Panc1 (cell line): ENCODE measurements at regions not wholly inside any gene's neighbourhood (a gene's known extent, or its start where the extent isn't known, plus 50 kb on each side); places are given as distances from the start of the nearest gene placed in this dataset.

Experiments
- ATAC-seq: fragments of 200-7000 bp; cut with Tn5 transposase; 2 replicates; pipeline ENCODE4 v1.9.1; 2020; ENCODE audit warnings: mild to moderate bottlenecking, moderate library complexity
- BruUV-seq: library from RNA; stranded (reverse); fragments of 400-500 nt; replicated peaks from 2 replicates; lab custom pipeline; 2021; lab: Mats Ljungman, UMichigan
- CTCF ChIA-PET: fragments of 300-600 bp; sonication (Branson Sonifier 250); formaldehyde crosslinking; loops from one replicate; lab custom pipeline; 2022; ENCODE audit warnings: antibody characterized with exemption; lab: Charles Lee
- POLR2A ChIA-PET: fragments of 300-600 bp; sonication (Branson Sonifier 250); formaldehyde crosslinking; loops from one replicate; lab custom pipeline; 2022; ENCODE audit warnings: antibody characterized with exemption; lab: Charles Lee
- DNase-seq: peaks from one replicate; pipeline ENCODE4 v3.0.0-alpha.2; 2010; ENCODE audit warnings: low read depth, low spot score
- H3K27ac ChIP-seq: 2 replicates; pipeline ENCODE4 v1.5.1; 2011; ENCODE audit warnings: mild to moderate bottlenecking, low read length, inconsistent platforms
- H3K27me3 ChIP-seq: fragments of 200-500 bp; sonication (Bioruptor generic); 2 replicates; pipeline ENCODE4 v1.6.0; 2014; ENCODE audit warnings: low read length, inconsistent platforms; ENCODE audit not compliant: control insufficient read depth, insufficient read depth
- H3K36me3 ChIP-seq: fragments of 200-500 bp; sonication (Bioruptor generic); 2 replicates; pipeline ENCODE4 v1.5.1; 2014; ENCODE audit warnings: inconsistent platforms, mild to moderate bottlenecking, low read length, moderate library complexity; ENCODE audit not compliant: control insufficient read depth, insufficient read depth
- H3K4me1 ChIP-seq: 2 replicates; pipeline ENCODE4 v1.5.1; 2011; ENCODE audit warnings: inconsistent platforms, mild to moderate bottlenecking, low read length, moderate library complexity; ENCODE audit not compliant: control insufficient read depth, insufficient read depth
- H3K4me3 ChIP-seq, 2 experiments: 2 replicates each; pipeline ENCODE4 v1.5.1; 2011 to 2012; ENCODE audit warnings: low read depth in 2 of 2, low read length in 2 of 2, mild to moderate bottlenecking in 2 of 2, inconsistent platforms in 1 of 2, moderate library complexity in 1 of 2
- H3K9me3 ChIP-seq: fragments of 200-500 bp; sonication (Bioruptor generic); 2 replicates; pipeline ENCODE4 v1.5.1; 2014; ENCODE audit warnings: low read depth, mild to moderate bottlenecking, inconsistent platforms, low read length, moderate library complexity; ENCODE audit not compliant: control insufficient read depth, insufficient read depth
- CTCF ChIP-seq: fragments of 450-650 bp; IDR thresholded peaks from 2 replicates; pipeline ENCODE4 v1.5.1; 2017; ENCODE audit warnings: mild to moderate bottlenecking
- POLR2AphosphoS5 ChIP-seq: IDR thresholded peaks from 2 replicates; pipeline ENCODE4 v1.6.1; 2012; ENCODE audit warnings: mild to moderate bottlenecking, low read depth, low read length, moderate library complexity
- REST ChIP-seq, 2 experiments: IDR thresholded peaks; 2 replicates each; pipeline ENCODE4 v1.6.1; 2011 to 2012; ENCODE audit warnings: low read depth in 2 of 2, control low read depth in 1 of 2, low read length in 1 of 2, mild to moderate bottlenecking in 1 of 2, moderate library complexity in 1 of 2; ENCODE audit not compliant: insufficient read depth in 1 of 2
- SIN3A ChIP-seq: IDR thresholded peaks from 2 replicates; pipeline ENCODE4 v1.6.1; 2012; ENCODE audit warnings: low read depth, mild to moderate bottlenecking, low read length, moderate library complexity, borderline replicate concordance; ENCODE audit not compliant: insufficient read depth
- TCF7L2 ChIP-seq: IDR thresholded peaks from 2 replicates; pipeline ENCODE4 v1.6.1; 2011; ENCODE audit warnings: mild to moderate bottlenecking, low read depth, low read length, inconsistent platforms
- in situ Hi-C: cut with HindIII; loops from 2 replicates; pipeline ENCODE4 v1.10.0; 2016; ENCODE audit warnings: low sequenced_read_pairs, low pct_unique_long_range_greater_than_20kb
- intact Hi-C: fragments of 100-400 bp; cut with micrococcal nuclease; formaldehyde crosslinking; loops from one replicate; pipeline ENCODE4 v1.10.0; 2022; ENCODE audit not compliant: unreplicated experiment

- no peak for ATAC-seq
- H3K27me3 ChIP-seq: no peaks in the 10 kb centered on the region
- no TSS peak for BruUV-seq
- POLR2A ChIA-PET: no interaction called here
- no peak overlapping the region for H3K4me3 ChIP-seq
- TF ChIP-seq REST (IDR thresholded peaks at IDR 0.05; ENCODE audit: insufficient read depth in 1 of 2, low read depth in 2 of 2, low read length in 1 of 2): no peak
- TF ChIP-seq SIN3A: no peak
- no peak for TF ChIP-seq TCF7L2
- no peak for TF ChIP-seq POLR2AphosphoS5
- TF ChIP-seq CTCF: no peak
- H3K36me3 ChIP-seq: no peaks in the 10 kb centered on the region
- in situ Hi-C loops (no loop called here), intact Hi-C loops (no loop called here)
- DNase-seq: no peak
- CTCF ChIA-PET: no interaction called here
- no peaks in the 10 kb centered on the region for H3K4me1 ChIP-seq
- H3K27ac ChIP-seq: no peak overlapping the region
- H3K9me3 ChIP-seq: no peaks in the 10 kb centered on the region
Measured at GRCh38 chr13:21240586-21240985, 64.1 kb downstream of the MRPL57 start.

DNA sequence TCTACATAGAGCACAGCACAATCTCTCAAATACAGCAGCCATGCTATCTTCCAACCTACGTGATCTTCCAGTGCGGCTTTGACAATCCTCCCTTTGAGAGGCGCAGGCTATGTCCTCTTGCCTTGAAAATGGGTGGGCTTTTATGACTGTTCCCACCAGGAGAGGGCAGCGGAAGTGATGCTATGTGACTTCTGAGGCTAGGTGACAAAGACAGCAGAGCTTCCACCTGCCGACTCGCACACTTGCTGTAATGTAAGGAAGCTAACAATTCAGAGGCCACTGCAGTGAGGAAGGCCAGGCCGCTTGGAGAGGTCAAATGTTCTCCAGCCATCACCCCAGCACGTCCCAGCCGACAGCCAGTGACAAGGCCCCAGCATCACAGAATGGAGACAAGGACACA lies 65.8 kb downstream of the MRPL57 start:
- DNase-seq (no peak), ATAC-seq (no peak)
- no peaks in the 10 kb centered on the region for H3K36me3 ChIP-seq
- in situ Hi-C loops (no loop called here), intact Hi-C loops (no loop called here)
- ChIA-PET CTCF (no interaction called here), POLR2A (no interaction called here)
- TF ChIP-seq POLR2AphosphoS5 (no peak), REST (IDR thresholded peaks at IDR 0.05; ENCODE audit: insufficient read depth in 1 of 2, low read depth in 2 of 2, low read length in 1 of 2) (no peak), CTCF (no peak), SIN3A (no peak), TCF7L2 (no peak)
- no peaks in the 10 kb centered on the region for H3K27me3 ChIP-seq
- no peak overlapping the region for H3K4me3 ChIP-seq
- H3K4me1 ChIP-seq: no peaks in the 10 kb centered on the region
- H3K27ac ChIP-seq: no peak overlapping the region
- H3K9me3 ChIP-seq: no peaks in the 10 kb centered on the region
- no TSS peak for BruUV-seq
